ENCODE measurements at regions not wholly inside any gene's neighbourhood (a gene's known extent, or its start where the extent isn't known, plus 50 kb on each side); places are given as distances from the start of the nearest gene placed in this dataset.

- TF ChIP-seq CTCF (IDR thresholded peaks at IDR 0.05; ENCODE audit: low read depth, low read length) (no peak), EZH2phosphoT487 (IDR thresholded peaks at IDR 0.05; ENCODE audit: low read depth) (no peak)
- H3K9ac ChIP-seq (ENCODE audit: low read length): no peak overlapping the region
- no peaks in the 10 kb centered on the region for H3K9me3 ChIP-seq (ENCODE audit: insufficient read depth, low read length)
- H3K4me1 ChIP-seq (ENCODE audit: low read length): peaks cover 16% of the 10 kb centered on the region
- H3K4me3 ChIP-seq (ENCODE audit: low read length): no peak overlapping the region
- no peaks in the 10 kb centered on the region for H4K20me1 ChIP-seq (ENCODE audit: insufficient read depth, low read length)
- no peak overlapping the region for H3K4me2 ChIP-seq (ENCODE audit: low read length)
- no peaks in the 10 kb centered on the region for H3K79me2 ChIP-seq (ENCODE audit: low read length)
- H3K27me3 ChIP-seq (ENCODE audit: low read depth, low read length): peaks cover 2% of the 10 kb centered on the region; the same call in 1 of the 2 replicates
- H3K36me3 ChIP-seq (replicated peaks; ENCODE audit: low read depth, low read length): no peaks in the 10 kb centered on the region
- H3K27ac ChIP-seq (ENCODE audit: low read length): no peak overlapping the region
- H2AFZ ChIP-seq (ENCODE audit: low read depth, low read length): no peak overlapping the region
Observed at GRCh38 chr1:89460325-89460724, 64.3 kb upstream of the LRRC8B start.

- H3K27me3 ChIP-seq (ENCODE audit: low read depth, low read length): peaks cover 2% of the 10 kb centered on the region; the same call in 1 of the 2 replicates
- TF ChIP-seq CTCF (IDR thresholded peaks at IDR 0.05; ENCODE audit: low read depth, low read length) (no peak), EZH2phosphoT487 (IDR thresholded peaks at IDR 0.05; ENCODE audit: low read depth) (no peak)
Observed at GRCh38 chr1:89462250-89462649, 62.4 kb upstream of the LRRC8B start.

GRCh38 chr1:89464008-89464407, 60.6 kb upstream of the LRRC8B start:
- TF ChIP-seq CTCF (IDR thresholded peaks at IDR 0.05; ENCODE audit: low read depth, low read length): no peak
- no peaks in the 10 kb centered on the region for H3K9me3 ChIP-seq (ENCODE audit: insufficient read depth, low read length)
- no peak overlapping the region for H3K4me3 ChIP-seq (ENCODE audit: low read length)
- H4K20me1 ChIP-seq (ENCODE audit: insufficient read depth, low read length): no peaks in the 10 kb centered on the region
- H3K27ac ChIP-seq (ENCODE audit: low read length): no peak overlapping the region
- no peak overlapping the region for H2AFZ ChIP-seq (ENCODE audit: low read depth, low read length)
- peaks cover 2% of the 10 kb centered on the region; the same call in 1 of the 2 replicates for H3K27me3 ChIP-seq (ENCODE audit: low read depth, low read length)
- H3K36me3 ChIP-seq (replicated peaks; ENCODE audit: low read depth, low read length): no peaks in the 10 kb centered on the region
- H3K9ac ChIP-seq (ENCODE audit: low read length): no peak overlapping the region
- H3K4me2 ChIP-seq (ENCODE audit: low read length): no peak overlapping the region
- H3K4me1 ChIP-seq (ENCODE audit: low read length): peaks cover 26% of the 10 kb centered on the region
- no peaks in the 10 kb centered on the region for H3K79me2 ChIP-seq (ENCODE audit: low read length)

More at GRCh38 chr1:89462250-89462649, 62.4 kb upstream of the LRRC8B start:
- Histone ChIP-seq H3K4me2 (ENCODE audit: low read length) (no peak overlapping the region), H3K79me2 (ENCODE audit: low read length) (no peaks in the 10 kb centered on the region), H3K4me3 (ENCODE audit: low read length) (no peak overlapping the region), H2AFZ (ENCODE audit: low read depth, low read length) (no peak overlapping the region), H4K20me1 (ENCODE audit: insufficient read depth, low read length) (no peaks in the 10 kb centered on the region), H3K9ac (ENCODE audit: low read length) (no peak overlapping the region), H3K27ac (ENCODE audit: low read length) (no peak overlapping the region), H3K4me1 (ENCODE audit: low read length) (peaks cover 28% of the 10 kb centered on the region), H3K36me3 (replicated peaks; ENCODE audit: low read depth, low read length) (no peaks in the 10 kb centered on the region), H3K9me3 (ENCODE audit: insufficient read depth, low read length) (no peaks in the 10 kb centered on the region)

GRCh38 chr1:89465201-89465600, 59.4 kb upstream of the LRRC8B start:
- no peak overlapping the region for H3K27ac ChIP-seq (ENCODE audit: low read length)

More at GRCh38 chr1:89465201-89465600, 59.4 kb upstream of the LRRC8B start:
- Histone ChIP-seq H3K4me2 (ENCODE audit: low read length) (no peak overlapping the region), H3K79me2 (ENCODE audit: low read length) (no peaks in the 10 kb centered on the region), H3K9me3 (ENCODE audit: insufficient read depth, low read length) (no peaks in the 10 kb centered on the region), H3K36me3 (replicated peaks; ENCODE audit: low read depth, low read length) (no peaks in the 10 kb centered on the region), H3K9ac (ENCODE audit: low read length) (no peak overlapping the region), H4K20me1 (ENCODE audit: insufficient read depth, low read length) (no peaks in the 10 kb centered on the region), H3K4me3 (ENCODE audit: low read length) (no peak overlapping the region), H3K27me3 (ENCODE audit: low read depth, low read length) (peaks cover 2% of the 10 kb centered on the region; the same call in 1 of the 2 replicates), H2AFZ (ENCODE audit: low read depth, low read length) (no peak overlapping the region), H3K4me1 (ENCODE audit: low read length) (peaks cover 25% of the 10 kb centered on the region)
- TF ChIP-seq CTCF (IDR thresholded peaks at IDR 0.05; ENCODE audit: low read depth, low read length) (no peak), EZH2phosphoT487 (IDR thresholded peaks at IDR 0.05; ENCODE audit: low read depth) (no peak)

Data from OCI-LY3 (cell line).